ENCODE measurements at regions not wholly inside any gene's neighbourhood (a gene's known extent, or its start where the extent isn't known, plus 50 kb on each side); places are given as distances from the start of the nearest gene placed in this dataset.

DNA sequence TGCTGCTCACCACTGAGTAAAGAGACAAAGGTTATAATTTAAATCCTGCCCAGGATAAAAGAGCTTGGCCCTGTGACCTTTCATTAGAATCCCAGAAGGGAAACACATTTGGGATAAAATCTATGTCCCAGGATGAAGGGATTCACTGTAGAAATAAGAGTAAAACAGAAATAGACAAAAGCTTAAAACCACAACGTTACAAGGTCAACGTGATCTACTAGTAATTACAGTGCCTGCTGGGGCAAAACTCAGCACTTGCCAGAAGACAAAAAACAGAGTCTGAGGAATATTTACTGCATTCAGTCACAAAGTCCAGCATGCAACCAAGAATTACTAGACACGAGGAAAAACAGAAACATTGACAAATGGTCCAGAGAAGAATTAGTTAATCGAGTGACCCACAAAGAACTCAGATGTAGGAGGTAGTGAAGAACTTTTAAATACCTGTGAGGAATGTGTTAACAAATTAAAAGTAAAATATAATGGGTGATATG, 982.3 kb downstream of the GATA3 start:
- TF ChIP-seq, protein P1, sequence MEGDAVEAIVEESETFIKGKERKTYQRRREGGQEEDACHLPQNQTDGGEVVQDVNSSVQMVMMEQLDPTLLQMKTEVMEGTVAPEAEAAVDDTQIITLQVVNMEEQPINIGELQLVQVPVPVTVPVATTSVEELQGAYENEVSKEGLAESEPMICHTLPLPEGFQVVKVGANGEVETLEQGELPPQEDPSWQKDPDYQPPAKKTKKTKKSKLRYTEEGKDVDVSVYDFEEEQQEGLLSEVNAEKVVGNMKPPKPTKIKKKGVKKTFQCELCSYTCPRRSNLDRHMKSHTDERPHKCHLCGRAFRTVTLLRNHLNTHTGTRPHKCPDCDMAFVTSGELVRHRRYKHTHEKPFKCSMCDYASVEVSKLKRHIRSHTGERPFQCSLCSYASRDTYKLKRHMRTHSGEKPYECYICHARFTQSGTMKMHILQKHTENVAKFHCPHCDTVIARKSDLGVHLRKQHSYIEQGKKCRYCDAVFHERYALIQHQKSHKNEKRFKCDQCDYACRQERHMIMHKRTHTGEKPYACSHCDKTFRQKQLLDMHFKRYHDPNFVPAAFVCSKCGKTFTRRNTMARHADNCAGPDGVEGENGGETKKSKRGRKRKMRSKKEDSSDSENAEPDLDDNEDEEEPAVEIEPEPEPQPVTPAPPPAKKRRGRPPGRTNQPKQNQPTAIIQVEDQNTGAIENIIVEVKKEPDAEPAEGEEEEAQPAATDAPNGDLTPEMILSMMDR (IDR thresholded peaks at IDR 0.05) = no peak
- no peak for TF ChIP-seq POLR2A (IDR thresholded peaks at IDR 0.05)
